ENCODE measurements at regions not wholly inside any gene's neighbourhood (a gene's known extent, or its start where the extent isn't known, plus 50 kb on each side); places are given as distances from the start of the nearest gene placed in this dataset.

DNA sequence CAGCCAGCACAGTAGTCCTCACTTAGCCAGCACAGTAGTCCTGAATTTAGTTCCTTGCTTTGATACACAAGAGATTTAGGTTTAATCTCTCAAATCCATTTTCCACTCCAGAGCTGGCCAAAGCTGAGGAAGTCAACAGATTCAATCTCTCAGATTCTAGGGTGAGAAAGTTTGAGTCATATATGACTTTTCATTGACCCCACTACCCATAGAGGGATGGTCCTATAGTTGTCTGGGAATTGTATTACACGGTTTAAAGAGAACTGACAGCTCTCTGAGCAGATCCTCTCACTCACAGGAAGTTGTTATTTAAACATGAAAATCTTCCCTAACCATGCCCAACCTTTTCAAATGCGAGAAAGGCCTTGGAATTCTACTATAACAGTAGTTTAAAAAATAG is 641.8 kb upstream of the SEMA3D start:
- TF ChIP-seq, protein P1, sequence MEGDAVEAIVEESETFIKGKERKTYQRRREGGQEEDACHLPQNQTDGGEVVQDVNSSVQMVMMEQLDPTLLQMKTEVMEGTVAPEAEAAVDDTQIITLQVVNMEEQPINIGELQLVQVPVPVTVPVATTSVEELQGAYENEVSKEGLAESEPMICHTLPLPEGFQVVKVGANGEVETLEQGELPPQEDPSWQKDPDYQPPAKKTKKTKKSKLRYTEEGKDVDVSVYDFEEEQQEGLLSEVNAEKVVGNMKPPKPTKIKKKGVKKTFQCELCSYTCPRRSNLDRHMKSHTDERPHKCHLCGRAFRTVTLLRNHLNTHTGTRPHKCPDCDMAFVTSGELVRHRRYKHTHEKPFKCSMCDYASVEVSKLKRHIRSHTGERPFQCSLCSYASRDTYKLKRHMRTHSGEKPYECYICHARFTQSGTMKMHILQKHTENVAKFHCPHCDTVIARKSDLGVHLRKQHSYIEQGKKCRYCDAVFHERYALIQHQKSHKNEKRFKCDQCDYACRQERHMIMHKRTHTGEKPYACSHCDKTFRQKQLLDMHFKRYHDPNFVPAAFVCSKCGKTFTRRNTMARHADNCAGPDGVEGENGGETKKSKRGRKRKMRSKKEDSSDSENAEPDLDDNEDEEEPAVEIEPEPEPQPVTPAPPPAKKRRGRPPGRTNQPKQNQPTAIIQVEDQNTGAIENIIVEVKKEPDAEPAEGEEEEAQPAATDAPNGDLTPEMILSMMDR (IDR thresholded peaks at IDR 0.05; ENCODE audit: borderline replicate concordance, insufficient read depth, low read depth, low read length) = no peak
- H3K4me3 ChIP-seq (ENCODE audit: low read depth, low read length) = no peak overlapping the region

DNA sequence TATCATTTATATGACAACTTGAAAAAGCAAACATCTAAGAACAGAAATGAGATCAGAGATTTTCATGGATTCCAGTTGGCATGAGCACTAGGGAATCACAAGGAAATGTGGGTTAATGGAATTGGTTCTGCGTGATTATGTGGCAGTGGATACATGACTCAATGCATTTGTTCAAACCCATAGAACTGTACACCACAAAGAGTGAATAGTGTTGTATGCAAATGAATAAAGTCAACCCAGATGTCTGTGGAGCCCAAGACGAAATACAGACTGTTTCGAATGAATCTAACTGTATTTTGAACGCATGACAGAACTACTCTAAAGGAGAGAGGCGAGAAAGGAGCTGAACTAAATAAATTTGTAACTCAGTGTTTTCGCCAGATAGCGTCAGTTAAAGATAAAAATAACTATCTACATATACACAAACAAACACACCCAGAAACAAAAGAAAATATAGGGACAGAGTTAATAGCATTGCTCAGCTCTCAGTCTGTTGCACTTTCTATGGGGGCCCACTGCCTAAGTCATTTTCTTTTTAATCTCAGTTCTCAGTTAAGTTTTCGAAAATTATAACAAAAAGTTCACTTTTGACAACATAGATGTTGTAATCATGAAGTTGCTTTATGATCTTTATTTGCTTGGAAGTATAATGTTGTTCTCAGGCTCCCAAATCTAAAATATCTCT is 636.7 kb upstream of the SEMA3D start:
- H3K4me3 ChIP-seq (ENCODE audit: low read depth, low read length) = no peak overlapping the region
- TF ChIP-seq, protein P1 (IDR thresholded peaks at IDR 0.05; ENCODE audit: borderline replicate concordance, insufficient read depth, low read depth, low read length) = no peak

DNA sequence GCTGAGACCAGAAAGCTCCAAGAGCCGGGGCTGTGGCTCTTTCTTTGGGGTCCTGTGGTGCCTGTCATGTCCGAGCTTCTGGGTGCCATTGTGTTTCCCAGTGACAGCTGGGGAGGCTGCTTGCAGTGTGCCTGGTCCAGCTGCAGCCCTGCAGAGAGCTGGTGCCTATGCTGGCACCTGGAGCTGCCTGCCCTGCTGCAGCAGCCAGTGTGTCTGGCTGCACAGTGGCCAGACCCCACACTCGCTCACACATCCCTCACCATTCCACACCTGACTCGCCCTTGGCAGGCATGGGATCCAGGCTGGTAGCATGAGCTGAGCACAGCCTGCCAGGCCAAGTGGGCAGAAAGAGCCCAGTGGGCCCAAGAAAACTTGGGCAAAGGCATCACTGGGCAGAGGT is 635.1 kb upstream of the SEMA3D start:
- no peak overlapping the region for H3K4me3 ChIP-seq (ENCODE audit: low read depth, low read length)
- TF ChIP-seq, protein P1 (IDR thresholded peaks at IDR 0.05; ENCODE audit: borderline replicate concordance, insufficient read depth, low read depth, low read length) = no peak

DNA sequence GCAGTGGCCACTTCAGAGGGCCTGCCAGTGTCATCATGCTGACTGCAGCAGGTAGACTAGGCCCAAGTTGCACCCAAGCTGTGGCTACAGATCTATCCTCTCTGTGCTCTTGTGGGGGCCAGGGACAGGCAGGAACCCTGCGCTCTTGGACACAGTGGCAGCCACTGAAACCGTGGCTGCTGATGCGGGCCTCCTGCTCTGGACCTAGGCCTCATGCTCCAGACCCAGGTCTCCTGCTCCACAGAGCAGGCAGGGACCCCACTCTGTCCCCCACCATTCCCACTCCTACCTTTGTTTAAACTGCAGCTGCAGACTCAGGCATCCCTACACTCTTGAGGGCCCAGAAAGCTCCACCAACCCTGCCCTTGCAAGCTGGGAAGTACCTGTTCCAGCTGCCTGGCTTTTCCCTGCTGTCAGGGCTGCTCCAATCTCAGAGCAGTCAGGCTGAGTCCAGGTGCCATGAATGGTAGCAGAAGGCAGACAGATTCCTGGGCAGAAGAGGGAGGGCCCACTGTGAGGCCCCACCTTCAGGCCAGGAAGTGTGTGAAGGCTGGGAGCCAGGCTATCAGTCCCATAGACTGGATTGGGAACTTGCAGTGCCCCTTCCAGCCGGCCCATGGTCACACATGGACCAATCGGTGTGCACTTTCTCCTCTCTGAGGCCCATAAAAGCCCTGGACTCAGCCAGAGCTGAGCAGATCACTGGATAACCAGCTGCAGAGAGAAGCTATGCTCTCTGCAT is 634.0 kb upstream of the SEMA3D start:
- H3K4me3 ChIP-seq (ENCODE audit: low read depth, low read length) = no peak overlapping the region
- TF ChIP-seq, protein P1 (IDR thresholded peaks at IDR 0.05; ENCODE audit: borderline replicate concordance, insufficient read depth, low read depth, low read length) = no peak

DNA sequence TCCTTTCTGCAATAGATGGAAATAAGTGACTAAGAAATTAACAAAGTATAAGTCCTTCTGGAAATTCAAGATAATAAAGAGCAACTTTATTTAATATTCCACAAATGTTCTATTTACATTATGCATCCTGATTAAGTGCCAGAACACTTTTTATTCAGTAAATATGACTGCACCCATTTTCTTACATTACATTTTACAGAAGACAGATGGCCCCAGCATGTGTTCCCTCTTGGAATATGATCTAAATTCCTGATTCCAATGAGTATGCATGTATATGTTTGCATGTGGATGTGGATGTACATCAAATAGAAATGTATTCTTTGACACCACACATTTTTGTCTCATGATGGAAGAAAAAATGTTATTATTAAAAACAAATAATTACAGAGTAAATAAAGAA is 628.7 kb upstream of the SEMA3D start:
- no peak overlapping the region for H3K4me3 ChIP-seq (ENCODE audit: low read depth, low read length)
- TF ChIP-seq, protein P1 (IDR thresholded peaks at IDR 0.05; ENCODE audit: borderline replicate concordance, insufficient read depth, low read depth, low read length) = no peak

DNA sequence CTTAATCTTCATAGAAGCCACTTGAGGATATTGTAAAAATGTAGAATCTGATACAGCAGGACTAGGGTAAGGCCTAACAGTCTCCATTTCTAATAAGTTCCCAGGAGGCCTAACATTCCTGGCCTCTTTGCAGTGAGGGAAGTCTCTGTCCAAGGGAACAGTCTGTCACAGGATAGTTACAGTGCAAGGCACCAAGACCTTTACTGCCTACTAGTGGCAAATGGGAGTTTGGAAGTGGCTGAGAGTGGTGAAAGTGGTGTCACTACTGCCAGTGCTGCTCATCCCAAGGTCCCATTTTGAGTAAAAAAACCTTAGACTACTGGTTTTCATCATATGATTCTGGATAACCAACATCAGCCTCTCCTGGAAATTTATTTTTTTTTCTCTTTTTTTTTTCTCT is 619.5 kb upstream of the SEMA3D start:
- TF ChIP-seq, protein P1 (IDR thresholded peaks at IDR 0.05; ENCODE audit: borderline replicate concordance, insufficient read depth, low read depth, low read length) = peak; percentile 29; the same call in 1 of the 2 replicates
- H3K4me3 ChIP-seq (ENCODE audit: low read depth, low read length) = no peak overlapping the region

DNA sequence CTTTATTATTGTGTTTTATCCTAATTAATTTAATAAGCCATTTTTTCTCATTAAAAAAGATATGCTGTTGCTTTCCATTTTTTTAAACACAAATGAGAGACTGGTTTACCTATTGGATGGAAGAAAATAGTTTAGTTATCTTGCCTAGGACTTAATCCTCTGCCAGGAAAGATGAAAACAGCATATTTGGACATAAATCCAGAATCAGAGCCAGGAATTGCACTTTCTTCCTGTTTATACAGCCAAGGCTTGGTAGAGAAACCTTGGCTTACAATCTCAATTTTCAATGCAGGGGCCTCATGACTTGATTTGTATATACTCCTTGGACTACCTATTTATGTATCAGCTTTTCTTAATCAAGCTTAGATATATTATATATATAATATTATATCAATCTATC is 618.8 kb upstream of the SEMA3D start:
- TF ChIP-seq, protein P1 (IDR thresholded peaks at IDR 0.05; ENCODE audit: borderline replicate concordance, insufficient read depth, low read depth, low read length) = no peak
- no peak overlapping the region for H3K4me3 ChIP-seq (ENCODE audit: low read depth, low read length)

Measured in GM12875 (cell line).